PC-9 (cell line): ENCODE measurements at regions not wholly inside any gene's neighbourhood (a gene's known extent, or its start where the extent isn't known, plus 50 kb on each side); places are given as distances from the start of the nearest gene placed in this dataset.

Experiments
- BruUV-seq: library from RNA; stranded (reverse); fragments of 400-500 nt; replicated peaks from 2 replicates; lab custom pipeline; 2021; lab: Mats Ljungman, UMichigan
- CTCF ChIA-PET: fragments of 300-600 bp; sonication (Branson Sonifier 250); formaldehyde crosslinking; loops from one replicate; lab custom pipeline; 2022; ENCODE audit warnings: antibody characterized with exemption; lab: Charles Lee
- POLR2A ChIA-PET: fragments of 300-600 bp; sonication (Branson Sonifier 250); formaldehyde crosslinking; loops from one replicate; lab custom pipeline; 2022; ENCODE audit warnings: antibody characterized with exemption; ENCODE audit not compliant: unreplicated experiment; lab: Charles Lee
- DNase-seq, 2 experiments: peaks; one replicate each; pipeline versions ENCODE4 v3.0.0 to v3.0.0-alpha.2; 2015 to 2022; ENCODE audit warnings: mixed read lengths in 1 of 2
- H2AFZ ChIP-seq: fragments of 200-600 bp; sonication (generic); 2 replicates; pipeline ENCODE4 v1.8.1; 2017; ENCODE audit warnings: antibody characterized with exemption
- H3F3A ChIP-seq: fragments of 200-600 bp; sonication (generic); 2 replicates; pipeline ENCODE4 v1.8.1; 2017; ENCODE audit warnings: antibody characterized with exemption, mild to moderate bottlenecking, low read depth; ENCODE audit not compliant: insufficient read depth
- H3K27ac ChIP-seq: fragments of 200-600 bp; sonication (generic); 2 replicates; pipeline ENCODE4 v1.6.1; 2016; ENCODE audit warnings: mixed run types
- H3K27me3 ChIP-seq: fragments of 200-600 bp; sonication (generic); 2 replicates; pipeline ENCODE4 v1.6.1; 2016; ENCODE audit warnings: low read depth, mixed run types; ENCODE audit not compliant: insufficient read depth
- H3K36me3 ChIP-seq: fragments of 200-600 bp; sonication (generic); 2 replicates; pipeline ENCODE4 v1.6.1; 2016; ENCODE audit warnings: low read depth, mixed run types
- H3K4me1 ChIP-seq: fragments of 200-600 bp; sonication (generic); replicated peaks from 2 replicates; pipeline ENCODE4 v1.6.1; 2016; ENCODE audit warnings: mixed run types; ENCODE audit not compliant: insufficient read depth
- H3K4me2 ChIP-seq: fragments of 200-600 bp; sonication (generic); 2 replicates; pipeline ENCODE4 v1.6.1; 2017; ENCODE audit warnings: mixed run types
- H3K4me3 ChIP-seq: fragments of 200-600 bp; sonication (generic); 2 replicates; pipeline ENCODE4 v1.6.1; 2016; ENCODE audit warnings: mixed run types
- H3K79me2 ChIP-seq: fragments of 200-600 bp; sonication (generic); 2 replicates; pipeline ENCODE4 v1.6.1; 2017; ENCODE audit warnings: low read depth, mixed run types
- H3K9me2 ChIP-seq: fragments of 200-600 bp; sonication (generic); 2 replicates; pipeline ENCODE4 v1.8.1; 2017; ENCODE audit warnings: mild to moderate bottlenecking; ENCODE audit not compliant: insufficient read depth
- H3K9me3 ChIP-seq: fragments of 200-600 bp; sonication (generic); 2 replicates; pipeline ENCODE4 v1.8.1; 2016; ENCODE audit warnings: low read depth; ENCODE audit not compliant: insufficient read depth
- H4K20me1 ChIP-seq: fragments of 200-600 bp; sonication (generic); 2 replicates; pipeline ENCODE4 v1.8.1; 2017; ENCODE audit not compliant: insufficient read depth
- EZH2 ChIP-seq: fragments of 200-600 bp; sonication (generic); IDR thresholded peaks from 2 replicates; pipeline ENCODE4 v1.8.0; 2017; ENCODE audit warnings: antibody characterized with exemption, low read depth
- intact Hi-C: fragments of 100-400 bp; cut with micrococcal nuclease; formaldehyde crosslinking; loops from one replicate; pipeline ENCODE4 v1.10.0; 2022; ENCODE audit not compliant: unreplicated experiment
- TF ChIP-seq, protein P1 (sequence below): fragments of 200-600 bp; sonication (generic); conservative IDR thresholded peaks from 2 replicates; pipeline ENCODE4 v1.6.1; 2017; ENCODE audit warnings: mixed run types, antibody characterized with exemption, mild to moderate bottlenecking, moderate library complexity

- Histone ChIP-seq H3K79me2 (no peaks in the 10 kb centered on the region), H2AFZ (no peak overlapping the region), H3K27ac (no peak overlapping the region), H3K4me3 (no peak overlapping the region), H3K4me2 (no peak overlapping the region), H3K9me3 (no peaks in the 10 kb centered on the region), H3F3A (no peaks in the 10 kb centered on the region), H3K36me3 (no peaks in the 10 kb centered on the region), H3K27me3 (no peaks in the 10 kb centered on the region), H4K20me1 (no peaks in the 10 kb centered on the region), H3K4me1 (0 out of 2 replicates have a peak, but pooled peaks cover 5% of the 10 kb centered on the region), H3K9me2 (no peaks in the 10 kb centered on the region)
- intact Hi-C loops = loop anchor here (5.0 to 10.0 kb wide), 5 partner anchors 44 to 389 kb away; no protein-coding TSS in a partner anchor
- no peak for DNase-seq
- POLR2A ChIA-PET = no interaction called here
- CTCF ChIA-PET = no interaction called here
- TF ChIP-seq, protein P1, sequence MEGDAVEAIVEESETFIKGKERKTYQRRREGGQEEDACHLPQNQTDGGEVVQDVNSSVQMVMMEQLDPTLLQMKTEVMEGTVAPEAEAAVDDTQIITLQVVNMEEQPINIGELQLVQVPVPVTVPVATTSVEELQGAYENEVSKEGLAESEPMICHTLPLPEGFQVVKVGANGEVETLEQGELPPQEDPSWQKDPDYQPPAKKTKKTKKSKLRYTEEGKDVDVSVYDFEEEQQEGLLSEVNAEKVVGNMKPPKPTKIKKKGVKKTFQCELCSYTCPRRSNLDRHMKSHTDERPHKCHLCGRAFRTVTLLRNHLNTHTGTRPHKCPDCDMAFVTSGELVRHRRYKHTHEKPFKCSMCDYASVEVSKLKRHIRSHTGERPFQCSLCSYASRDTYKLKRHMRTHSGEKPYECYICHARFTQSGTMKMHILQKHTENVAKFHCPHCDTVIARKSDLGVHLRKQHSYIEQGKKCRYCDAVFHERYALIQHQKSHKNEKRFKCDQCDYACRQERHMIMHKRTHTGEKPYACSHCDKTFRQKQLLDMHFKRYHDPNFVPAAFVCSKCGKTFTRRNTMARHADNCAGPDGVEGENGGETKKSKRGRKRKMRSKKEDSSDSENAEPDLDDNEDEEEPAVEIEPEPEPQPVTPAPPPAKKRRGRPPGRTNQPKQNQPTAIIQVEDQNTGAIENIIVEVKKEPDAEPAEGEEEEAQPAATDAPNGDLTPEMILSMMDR = no peak
- TF ChIP-seq EZH2 = no peak
- no TSS peak for BruUV-seq
Observed at GRCh38 chrX:65598559-65599147, 64.1 kb upstream of the LAS1L start.

DNA sequence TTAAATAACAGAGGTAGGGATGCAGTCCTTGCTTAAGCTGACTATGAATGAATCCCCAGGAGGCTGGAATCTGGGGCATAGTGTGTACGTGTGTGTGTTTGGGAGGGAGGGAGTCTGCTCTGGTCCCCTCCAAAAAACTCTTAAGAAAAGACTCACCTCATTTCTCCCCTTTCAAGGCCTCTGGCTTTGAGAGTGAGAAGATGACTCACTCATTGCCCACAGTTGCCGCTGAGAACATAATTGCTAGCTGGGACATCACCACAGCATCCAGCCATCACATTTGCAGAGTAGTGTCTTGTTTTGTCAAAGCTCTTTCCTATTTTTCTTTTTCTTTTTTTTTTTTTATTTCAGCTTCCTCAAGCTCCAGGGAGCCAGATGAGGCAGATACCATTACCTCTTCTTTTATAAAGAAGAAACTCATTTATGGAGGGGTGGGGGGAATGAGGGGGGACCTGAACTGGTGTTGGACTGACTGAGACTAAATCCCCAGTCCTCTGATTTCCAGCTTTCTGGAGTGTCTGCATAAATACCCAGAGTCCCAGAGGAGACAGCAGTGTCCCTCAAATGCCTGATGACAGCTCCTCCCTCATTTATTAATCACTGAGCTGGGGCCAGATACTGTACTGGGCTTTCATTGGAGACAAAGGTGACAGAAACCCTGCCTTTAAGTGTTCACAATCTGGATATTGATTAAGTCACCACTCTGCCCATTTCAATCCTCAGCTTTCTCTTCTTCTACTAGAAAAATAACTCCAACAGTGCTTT lies 61.9 kb upstream of the LAS1L start:
- DNase-seq = no peak
- Histone ChIP-seq H3K27me3 (no peaks in the 10 kb centered on the region), H3K27ac (no peak overlapping the region), H3K4me1 (0 out of 2 replicates have a peak, but pooled peaks cover 5% of the 10 kb centered on the region), H3K9me2 (no peaks in the 10 kb centered on the region), H2AFZ (no peak overlapping the region), H3K79me2 (no peaks in the 10 kb centered on the region), H3K9me3 (no peaks in the 10 kb centered on the region), H4K20me1 (no peaks in the 10 kb centered on the region), H3K36me3 (no peaks in the 10 kb centered on the region), H3F3A (no peaks in the 10 kb centered on the region), H3K4me2 (no peak overlapping the region), H3K4me3 (no peak overlapping the region)
- ChIA-PET CTCF (no interaction called here), POLR2A (interaction anchor here (0.6 kb wide), 1 partner anchor 10 kb away, joined by 7 read pairs; no protein-coding TSS in a partner anchor)
- intact Hi-C loops = loop anchor here (5.0 to 10.0 kb wide), 5 partner anchors 46 to 391 kb away; no protein-coding TSS in a partner anchor
- TF ChIP-seq, protein P1 = no peak
- TF ChIP-seq EZH2 = no peak
- no TSS peak for BruUV-seq

DNA sequence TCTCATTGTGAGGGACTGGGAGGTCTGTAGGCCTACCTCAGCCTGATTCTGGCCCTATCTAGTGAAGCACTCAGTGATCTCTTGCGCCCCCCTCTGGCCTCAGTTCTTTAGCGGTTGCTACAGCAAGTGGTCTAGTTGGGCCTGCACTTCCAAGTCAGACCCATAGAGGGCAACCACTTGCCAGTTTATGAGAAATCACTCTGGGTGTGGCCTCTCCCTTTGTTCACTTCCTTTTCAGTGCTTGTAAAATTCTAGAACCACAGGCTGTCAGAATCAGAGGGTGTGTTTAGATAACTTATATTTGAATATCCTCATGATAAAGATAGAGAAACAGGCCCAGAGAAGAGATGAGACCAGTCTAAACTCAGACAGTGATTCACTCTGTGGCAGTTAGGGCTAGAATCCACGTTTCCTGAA lies 60.9 kb upstream of the LAS1L start:
- Histone ChIP-seq H3K79me2 (no peaks in the 10 kb centered on the region), H3K27ac (no peak overlapping the region), H4K20me1 (no peaks in the 10 kb centered on the region), H2AFZ (no peak overlapping the region), H3K27me3 (no peaks in the 10 kb centered on the region), H3K9me3 (no peaks in the 10 kb centered on the region), H3K4me2 (no peak overlapping the region), H3K9me2 (no peaks in the 10 kb centered on the region), H3K36me3 (no peaks in the 10 kb centered on the region), H3K4me3 (no peak overlapping the region), H3K4me1 (0 out of 2 replicates have a peak, but pooled peaks cover 5% of the 10 kb centered on the region), H3F3A (no peaks in the 10 kb centered on the region)
- peak; percentile 67 to 80 for DNase-seq
- TF ChIP-seq EZH2 = no peak
- TF ChIP-seq, protein P1 = peak; percentile 98
- intact Hi-C loops = loop anchor here (2.0 to 10.0 kb wide), 6 partner anchors 47 to 392 kb away; no protein-coding TSS in a partner anchor
- no TSS peak for BruUV-seq
- POLR2A ChIA-PET = interaction anchor here (0.6 kb wide), 1 partner anchor 1832 kb away, joined by 3 read pairs; no protein-coding TSS in a partner anchor
- CTCF ChIA-PET = no interaction called here
